ENCODE measurements at regions not wholly inside any gene's neighbourhood (a gene's known extent, or its start where the extent isn't known, plus 50 kb on each side); places are given as distances from the start of the nearest gene placed in this dataset.

- H3K4me3 ChIP-seq = no peak overlapping the region
- intact Hi-C loops (cut with DNase I) = no loop called here
- no peak for TF ChIP-seq CTCF (IDR thresholded peaks at IDR 0.05)
- no peaks in the 10 kb centered on the region for H3K27me3 ChIP-seq (ENCODE audit: insufficient read depth in 3 of 3, low read length in 2 of 3)
- DNase-seq (no peak), ATAC-seq (no peak)
- H3K36me3 ChIP-seq (ENCODE audit: insufficient read depth in 1 of 2, low read depth in 1 of 2) = no peaks in the 10 kb centered on the region
- no peak overlapping the region for H3K27ac ChIP-seq
- no peaks in the 10 kb centered on the region for H3K4me1 ChIP-seq
- WGBS, 3 donors = 82 to 92% (median 87%) methylated on average over 2 of the region's 2 CpGs
- H3K9me3 ChIP-seq = no peaks in the 10 kb centered on the region
Observed at GRCh38 chr14:41490323-41490722, 116.4 kb upstream of the LRFN5 start.

- Histone ChIP-seq H3K4me3 (no peak overlapping the region), H3K27ac (no peak overlapping the region), H3K9me3 (no peaks in the 10 kb centered on the region), H3K27me3 (ENCODE audit: insufficient read depth in 3 of 3, low read length in 2 of 3) (no peaks in the 10 kb centered on the region), H3K4me1 (no peaks in the 10 kb centered on the region), H3K36me3 (ENCODE audit: insufficient read depth in 1 of 2, low read depth in 1 of 2) (no peaks in the 10 kb centered on the region)
- DNase-seq (no peak), ATAC-seq (no peak)
- TF ChIP-seq CTCF (IDR thresholded peaks at IDR 0.05) = no peak
- intact Hi-C loops (cut with DNase I) = no loop called here
Observed at GRCh38 chr14:41489315-41489972, 117.2 kb upstream of the LRFN5 start.

- 91 to 96% (median 94%) methylated on average over 1 of the region's 1 CpG for WGBS, 3 donors
Observed at GRCh38 chr14:41488401-41488800, 118.3 kb upstream of the LRFN5 start.

GRCh38 chr14:41482861-41483260 is 123.8 kb upstream of the LRFN5 start:
- intact Hi-C loops (cut with DNase I) = no loop called here
- Histone ChIP-seq H3K4me1 (no peaks in the 10 kb centered on the region), H3K27ac (no peak overlapping the region), H3K36me3 (ENCODE audit: insufficient read depth in 1 of 2, low read depth in 1 of 2) (no peaks in the 10 kb centered on the region), H3K4me3 (no peak overlapping the region), H3K27me3 (ENCODE audit: insufficient read depth in 3 of 3, low read length in 2 of 3) (no peaks in the 10 kb centered on the region), H3K9me3 (no peaks in the 10 kb centered on the region)
- no peak for TF ChIP-seq CTCF (IDR thresholded peaks at IDR 0.05)
- ATAC-seq = no peak
- no peak for DNase-seq

More at GRCh38 chr14:41488401-41488800, 118.3 kb upstream of the LRFN5 start:
- TF ChIP-seq CTCF (IDR thresholded peaks at IDR 0.05) = no peak
- Histone ChIP-seq H3K9me3 (no peaks in the 10 kb centered on the region), H3K27me3 (ENCODE audit: insufficient read depth in 3 of 3, low read length in 2 of 3) (no peaks in the 10 kb centered on the region), H3K4me1 (no peaks in the 10 kb centered on the region), H3K27ac (no peak overlapping the region), H3K36me3 (ENCODE audit: insufficient read depth in 1 of 2, low read depth in 1 of 2) (no peaks in the 10 kb centered on the region), H3K4me3 (no peak overlapping the region)
- DNase-seq = no peak
- intact Hi-C loops (cut with DNase I) = no loop called here
- ATAC-seq = no peak

- H3K4me1 ChIP-seq = no peaks in the 10 kb centered on the region
- WGBS, 3 donors = 30 to 49% (median 33%) methylated on average over 1 of the region's 1 CpG
- no peak overlapping the region for H3K27ac ChIP-seq
Observed at GRCh38 chr14:41476526-41476925, 130.2 kb upstream of the LRFN5 start.

More at GRCh38 chr14:41476526-41476925, 130.2 kb upstream of the LRFN5 start:
- Histone ChIP-seq H3K9me3 (no peaks in the 10 kb centered on the region), H3K36me3 (ENCODE audit: insufficient read depth in 1 of 2, low read depth in 1 of 2) (no peaks in the 10 kb centered on the region), H3K4me3 (no peak overlapping the region), H3K27me3 (ENCODE audit: insufficient read depth in 3 of 3, low read length in 2 of 3) (no peaks in the 10 kb centered on the region)
- no peak for ATAC-seq
- intact Hi-C loops (cut with DNase I) = loop anchor here in 1 of 2 donors (10.0 kb wide), 1 partner anchor 922 kb away; no protein-coding TSS in a partner anchor
- no peak for TF ChIP-seq CTCF (IDR thresholded peaks at IDR 0.05)
- no peak for DNase-seq
